Liver (tissue), 8 donors: ENCODE measurements at regions not wholly inside any gene's neighbourhood (a gene's known extent, or its start where the extent isn't known, plus 50 kb on each side); places are given as distances from the start of the nearest gene placed in this dataset.

Source experiments
- DNase-seq: peaks from one replicate; pipeline ENCODE4 v3.0.0-alpha.2; 2017; ENCODE audit warnings: low spot score
- H3K27ac ChIP-seq, 2 donors: one replicate each; pipeline ENCODE4 v1.7.0; 2013; ENCODE audit warnings: inconsistent platforms in 2 of 2, low read length in 2 of 2, control low read depth in 1 of 2, low read depth in 1 of 2, mild to moderate bottlenecking in 1 of 2
- H3K27me3 ChIP-seq, 4 donors: one replicate each; pipeline versions ENCODE4 v1.6.1 to v1.7.0; 2013; ENCODE audit warnings: low read length in 3 of 4, inconsistent platforms in 1 of 4, mild to moderate bottlenecking in 1 of 4, moderate library complexity in 1 of 4; ENCODE audit not compliant: control insufficient read depth in 4 of 4, insufficient read depth in 4 of 4
- H3K36me3 ChIP-seq, 4 donors: one replicate each; pipeline versions ENCODE4 v1.6.1 to v1.7.0; 2013; ENCODE audit warnings: low read length in 3 of 4, mild to moderate bottlenecking in 3 of 4, low read depth in 1 of 4, moderate library complexity in 1 of 4; ENCODE audit not compliant: control insufficient read depth in 4 of 4, insufficient read depth in 3 of 4
- H3K4me1 ChIP-seq, 4 donors: one replicate each; pipeline versions ENCODE4 v1.6.1 to v1.7.0; 2013; ENCODE audit warnings: low read length in 3 of 4, mild to moderate bottlenecking in 3 of 4, moderate library complexity in 1 of 4; ENCODE audit not compliant: control insufficient read depth in 4 of 4, insufficient read depth in 4 of 4
- H3K4me3 ChIP-seq, 3 donors: one replicate each; pipeline versions ENCODE4 v1.6.1 to v1.7.0; 2013; ENCODE audit warnings: low read length in 3 of 3, control low read depth in 1 of 3, low read depth in 1 of 3, mild to moderate bottlenecking in 1 of 3
- H3K9ac ChIP-seq, 2 donors: one replicate each; pipeline ENCODE4 v1.7.0; 2013; ENCODE audit warnings: low read length in 2 of 2, mild to moderate bottlenecking in 2 of 2, moderate library complexity in 2 of 2, control low read depth in 1 of 2, low read depth in 1 of 2
- H3K9me3 ChIP-seq, 4 donors: one replicate each; pipeline versions ENCODE4 v1.6.1 to v1.7.0; 2013; ENCODE audit warnings: low read length in 3 of 4; ENCODE audit not compliant: control insufficient read depth in 4 of 4
- ATF3 ChIP-seq: IDR thresholded peaks from 2 replicates; pipeline ENCODE4 v1.6.1; 2016; ENCODE audit warnings: antibody characterized with exemption
- CTCF ChIP-seq: fragments of 150-350 bp; IDR thresholded peaks from 2 replicates; pipeline ENCODE4 v1.5.1; 2017; ENCODE audit warnings: improper control_type of control experiment, low read depth, low read length; ENCODE audit not compliant: missing input control
- EGR1 ChIP-seq, 2 donors: IDR thresholded peaks; 2 replicates each; pipeline ENCODE4 v1.6.1; 2016 to 2018; ENCODE audit warnings: antibody characterized with exemption in 2 of 2, low read depth in 2 of 2
- FOXA1 ChIP-seq: IDR thresholded peaks from 2 replicates; pipeline ENCODE4 v1.6.1; 2016; ENCODE audit warnings: antibody characterized with exemption
- FOXA2 ChIP-seq: IDR thresholded peaks from 2 replicates; pipeline ENCODE4 v1.6.1; 2016; ENCODE audit warnings: antibody characterized with exemption
- GABPA ChIP-seq, 2 donors: IDR thresholded peaks in 1 of 2; conservative IDR thresholded peaks in 1 of 2; 2 replicates each; pipeline ENCODE4 v1.6.1; 2016; ENCODE audit warnings: antibody characterized with exemption in 2 of 2, mild to moderate bottlenecking in 1 of 2, moderate library complexity in 1 of 2
- HNF4G ChIP-seq: IDR thresholded peaks from 2 replicates; pipeline ENCODE4 v1.6.1; 2016; ENCODE audit warnings: antibody characterized with exemption
- JUND ChIP-seq, 2 donors: IDR thresholded peaks; 2 replicates each; pipeline ENCODE4 v1.6.1; 2016; ENCODE audit warnings: antibody characterized with exemption in 2 of 2
- MAX ChIP-seq: IDR thresholded peaks from 2 replicates; pipeline ENCODE4 v1.6.1; 2016; ENCODE audit warnings: antibody characterized with exemption
- NR2F2 ChIP-seq: IDR thresholded peaks from 2 replicates; pipeline ENCODE4 v1.6.1; 2016; ENCODE audit warnings: antibody characterized with exemption
- REST ChIP-seq: IDR thresholded peaks from 2 replicates; pipeline ENCODE4 v1.6.1; 2016; ENCODE audit warnings: antibody characterized with exemption, mild to moderate bottlenecking
- RXRA ChIP-seq, 2 donors: IDR thresholded peaks; 2 replicates each; pipeline ENCODE4 v1.6.1; 2017 to 2018; ENCODE audit warnings: antibody characterized with exemption in 2 of 2, mild to moderate bottlenecking in 1 of 2
- SP1 ChIP-seq: IDR thresholded peaks from 2 replicates; pipeline ENCODE4 v1.6.1; 2018; ENCODE audit warnings: antibody characterized with exemption, mild to moderate bottlenecking
- TAF1 ChIP-seq: conservative IDR thresholded peaks from 2 replicates; pipeline ENCODE4 v1.6.1; 2016; ENCODE audit warnings: antibody characterized with exemption, mild to moderate bottlenecking
- ZBTB33 ChIP-seq: IDR thresholded peaks from 2 replicates; pipeline ENCODE4 v1.6.1; 2016; ENCODE audit warnings: antibody characterized with exemption
- WGBS: extraction: QIAGEN DNeasy Blood & Tissue Kit; methylation state at CpG from one replicate; pipeline ENCODE4 v1.1.7; 2013; 5-methylcytosine and 5-hydroxymethylcytosine counted together
- donor health status: healthy.
- donor health status: healthy.
- donor health status: healthy.
- donor health status: healthy.
- donor health status: healthy.

- Histone ChIP-seq H3K36me3 (no peaks in the 10 kb centered on the region), H3K27me3 (no peaks in the 10 kb centered on the region), H3K4me3 (no peak overlapping the region), H3K4me1 (no peaks in the 10 kb centered on the region), H3K9ac (no peak overlapping the region), H3K9me3 (no peaks in the 10 kb centered on the region), H3K27ac (no peak overlapping the region)
- WGBS, result 81% methylated on average over 8 of the region's 8 CpGs
- TF ChIP-seq EGR1 (IDR thresholded peaks at IDR 0.05; ENCODE audit: low read depth in 2 of 2) (no peak), REST (no peak), GABPA (IDR thresholded peaks at IDR 0.05 in 1 of 2, conservative IDR thresholded peaks at IDR 0.05 in 1 of 2) (no peak), CTCF (no peak), FOXA2 (no peak), JUND (IDR thresholded peaks at IDR 0.05) (no peak), ATF3 (no peak), RXRA (IDR thresholded peaks at IDR 0.05) (no peak)
- no peak for DNase-seq
Observed at GRCh38 chr6:2589171-2589661, 161.5 kb downstream of the MYLK4 start.

GRCh38 chr6:2583459-2583858, 167.3 kb downstream of the MYLK4 start:
- Histone ChIP-seq H3K4me3 (no peak overlapping the region), H3K27ac (no peak overlapping the region), H3K27me3 (peaks cover 0 to 4% (median 0%) of the 10 kb centered on the region in 4 donors), H3K36me3 (no peaks in the 10 kb centered on the region), H3K9ac (no peak overlapping the region), H3K9me3 (no peaks in the 10 kb centered on the region), H3K4me1 (no peaks in the 10 kb centered on the region)
- TF ChIP-seq MAX, result no peak
- no peak for DNase-seq
- WGBS, result 70% methylated on average over 4 of the region's 4 CpGs

GRCh38 chr6:2582268-2582667, 168.5 kb downstream of the MYLK4 start:
- 77% methylated on average over 6 of the region's 6 CpGs for WGBS
- DNase-seq, result no peak
- no peak overlapping the region for H3K4me3 ChIP-seq
- TF ChIP-seq EGR1 (IDR thresholded peaks at IDR 0.05; ENCODE audit: low read depth in 2 of 2) (no peak), TAF1 (no peak), ATF3 (no peak), FOXA1 (no peak), MAX (no peak), NR2F2 (no peak), SP1 (no peak), REST (no peak), HNF4G (no peak), ZBTB33 (no peak), RXRA (IDR thresholded peaks at IDR 0.05) (no peak)

More at GRCh38 chr6:2582268-2582667, 168.5 kb downstream of the MYLK4 start:
- Histone ChIP-seq H3K4me1 (no peaks in the 10 kb centered on the region), H3K27me3 (peaks cover 0 to 4% (median 0%) of the 10 kb centered on the region in 4 donors), H3K36me3 (no peaks in the 10 kb centered on the region), H3K9ac (no peak overlapping the region), H3K27ac (no peak overlapping the region), H3K9me3 (no peaks in the 10 kb centered on the region)
